ENCODE measurements at regions not wholly inside any gene's neighbourhood (a gene's known extent, or its start where the extent isn't known, plus 50 kb on each side); places are given as distances from the start of the nearest gene placed in this dataset.
A peak's percentile ranks its signal among the peaks of the same experiment; 100 is the strongest.

GRCh38 chr1:84078842-84079202 is 65.2 kb upstream of the PRKACB start:
- no peak for TF ChIP-seq CTCF (conservative IDR thresholded peaks at IDR 0.05; ENCODE audit: control insufficient read depth, insufficient read depth, low read depth, low read length)
- peak overlapping the region; percentile 77 for H3K4me3 ChIP-seq (ENCODE audit: control insufficient read depth, low read depth, low read length)
- no peak for DNase-seq (ENCODE audit: low read depth)

GRCh38 chr1:84078108-84078841 is 65.8 kb upstream of the PRKACB start:
- DNase-seq (ENCODE audit: low read depth), result peak; percentile 31
- H3K4me3 ChIP-seq (ENCODE audit: control insufficient read depth, low read depth, low read length), result peak overlapping the region; percentile 77
- no peak for TF ChIP-seq CTCF (conservative IDR thresholded peaks at IDR 0.05; ENCODE audit: control insufficient read depth, insufficient read depth, low read depth, low read length)

- peak; percentile 55 for DNase-seq (ENCODE audit: low read depth)
- peak overlapping the region; percentile 79 for H3K4me3 ChIP-seq (ENCODE audit: control insufficient read depth, low read depth, low read length)
- no peak for TF ChIP-seq CTCF (conservative IDR thresholded peaks at IDR 0.05; ENCODE audit: control insufficient read depth, insufficient read depth, low read depth, low read length)
These were observed 66.5 kb upstream of the PRKACB start for GRCh38 chr1:84077476-84078107.

- no peak for DNase-seq (ENCODE audit: low read depth)
- no peak for TF ChIP-seq CTCF (conservative IDR thresholded peaks at IDR 0.05; ENCODE audit: control insufficient read depth, insufficient read depth, low read depth, low read length)
- H3K4me3 ChIP-seq (ENCODE audit: control insufficient read depth, low read depth, low read length), result no peak overlapping the region
These were observed 70.8 kb upstream of the PRKACB start for GRCh38 chr1:84073266-84073665.

GRCh38 chr1:84069236-84069845 is 70.4 kb upstream of the TTLL7 start:
- no peak for TF ChIP-seq CTCF (conservative IDR thresholded peaks at IDR 0.05; ENCODE audit: control insufficient read depth, insufficient read depth, low read depth, low read length)
- no peak overlapping the region for H3K4me3 ChIP-seq (ENCODE audit: control insufficient read depth, low read depth, low read length)
- DNase-seq (ENCODE audit: low read depth), result peak; percentile 23

- no peak for TF ChIP-seq CTCF (conservative IDR thresholded peaks at IDR 0.05; ENCODE audit: control insufficient read depth, insufficient read depth, low read depth, low read length)
- no peak overlapping the region for H3K4me3 ChIP-seq (ENCODE audit: control insufficient read depth, low read depth, low read length)
- DNase-seq (ENCODE audit: low read depth), result no peak
These were observed 63.6 kb upstream of the TTLL7 start for GRCh38 chr1:84062496-84062895.

Measured in fibroblast of mammary gland (primary cell).